Thyroid gland (tissue), 4 donors: ENCODE measurements at regions not wholly inside any gene's neighbourhood (a gene's known extent, or its start where the extent isn't known, plus 50 kb on each side); places are given as distances from the start of the nearest gene placed in this dataset.

Experiments
- CTCF ChIP-seq, 6 experiments: fragments of 200-600 bp in 3 of 6; fragments of 450-650 bp in 3 of 6; sonication (generic) in 3 of 6; IDR thresholded peaks; one replicate each; pipeline ENCODE4 v1.5.1; 2016 to 2019; ENCODE audit warnings: antibody characterized with exemption in 6 of 6, mild to moderate bottlenecking in 2 of 6, inconsistent platforms in 1 of 6, moderate library complexity in 1 of 6
- POLR2A ChIP-seq, 2 donors: fragments of 450-650 bp; IDR thresholded peaks; one replicate each; pipeline ENCODE4 v1.6.1; 2017; ENCODE audit warnings: antibody characterized with exemption in 2 of 2, mild to moderate bottlenecking in 2 of 2, moderate library complexity in 1 of 2

- TF ChIP-seq CTCF (IDR thresholded peaks at IDR 0.05) (no peak), POLR2A (IDR thresholded peaks at IDR 0.05) (no peak)
These were observed 283.5 kb upstream of the PDZRN3 start for GRCh38 chr3:73908218-73908617.
